ENCODE measurements at regions not wholly inside any gene's neighbourhood (a gene's known extent, or its start where the extent isn't known, plus 50 kb on each side); places are given as distances from the start of the nearest gene placed in this dataset.

- intact Hi-C loops (cut with DNase I, micrococcal nuclease): no loop called here
- TF ChIP-seq CTCF (IDR thresholded peaks at IDR 0.05): no peak
- H3K4me3 Mint-ChIP-seq: no peak overlapping the region
- peaks cover 4% of the 10 kb centered on the region for H3K4me1 ChIP-seq (ENCODE audit: insufficient read depth, low read length)
- no peaks in the 10 kb centered on the region for H3K36me3 Mint-ChIP-seq (ENCODE audit: low read depth)
- no peak overlapping the region for H3K27ac ChIP-seq (ENCODE audit: low read depth in 1 of 2, low read length in 2 of 2)
- no peaks in the 10 kb centered on the region for H3K36me3 ChIP-seq (ENCODE audit: insufficient read depth, low read length)
- POLR2A ChIA-PET: no interaction called here
- no peak overlapping the region for H3K4me3 ChIP-seq (ENCODE audit: low read length)
- DNase-seq (no peak), ATAC-seq (ENCODE audit: poor library complexity) (no peak)
- CTCF ChIA-PET: interaction anchor here (0.6 kb wide), 1 partner anchor 16 kb away, joined by 3 read pairs; no protein-coding TSS in a partner anchor
- no peaks in the 10 kb centered on the region for H3K9me3 ChIP-seq (ENCODE audit: control insufficient read depth in 1 of 2, insufficient read depth in 1 of 2, low read length in 2 of 2)
- H3K4me1 Mint-ChIP-seq (ENCODE audit: low read depth): peaks cover 29% of the 10 kb centered on the region
- no peak overlapping the region for H3K27ac Mint-ChIP-seq
- no peaks in the 10 kb centered on the region for H3K9me3 Mint-ChIP-seq
- H3K27me3 ChIP-seq (ENCODE audit: control insufficient read depth in 1 of 2, insufficient read depth in 2 of 2, low read length in 2 of 2): no peaks in the 10 kb centered on the region
- no peaks in the 10 kb centered on the region for H3K27me3 Mint-ChIP-seq
Measured at GRCh38 chr1:234710381-234710780, 100.4 kb upstream of the IRF2BP2 start.

- H3K9me3 Mint-ChIP-seq: no peaks in the 10 kb centered on the region
- H3K4me3 ChIP-seq (ENCODE audit: low read length): no peak overlapping the region
- POLR2A ChIA-PET: no interaction called here
- intact Hi-C loops (cut with DNase I, micrococcal nuclease): no loop called here
- ATAC-seq (ENCODE audit: poor library complexity) (no peak), DNase-seq (no peak)
- no peak overlapping the region for H3K27ac Mint-ChIP-seq
- no peaks in the 10 kb centered on the region for H3K9me3 ChIP-seq (ENCODE audit: control insufficient read depth in 1 of 2, insufficient read depth in 1 of 2, low read length in 2 of 2)
- no peaks in the 10 kb centered on the region for H3K36me3 ChIP-seq (ENCODE audit: insufficient read depth, low read length)
- CTCF ChIA-PET: no interaction called here
- no peaks in the 10 kb centered on the region for H3K36me3 Mint-ChIP-seq (ENCODE audit: low read depth)
- H3K4me3 Mint-ChIP-seq: no peak overlapping the region
- H3K27me3 Mint-ChIP-seq: no peaks in the 10 kb centered on the region
- no peak overlapping the region for H3K27ac ChIP-seq (ENCODE audit: low read depth in 1 of 2, low read length in 2 of 2)
- TF ChIP-seq CTCF (IDR thresholded peaks at IDR 0.05): no peak
- peaks cover 29% of the 10 kb centered on the region for H3K4me1 Mint-ChIP-seq (ENCODE audit: low read depth)
- no peaks in the 10 kb centered on the region for H3K27me3 ChIP-seq (ENCODE audit: control insufficient read depth in 1 of 2, insufficient read depth in 2 of 2, low read length in 2 of 2)
- peaks cover 4% of the 10 kb centered on the region for H3K4me1 ChIP-seq (ENCODE audit: insufficient read depth, low read length)
Measured at GRCh38 chr1:234709473-234710228, 99.7 kb upstream of the IRF2BP2 start.

- Mint-ChIP-seq H3K4me3 (no peak overlapping the region), H3K4me1 (ENCODE audit: low read depth) (peaks cover 22% of the 10 kb centered on the region), H3K27ac (no peak overlapping the region), H3K36me3 (ENCODE audit: low read depth) (no peaks in the 10 kb centered on the region), H3K9me3 (no peaks in the 10 kb centered on the region), H3K27me3 (no peaks in the 10 kb centered on the region)
- H3K27ac ChIP-seq (ENCODE audit: low read depth in 1 of 2, low read length in 2 of 2): no peak overlapping the region
- H3K9me3 ChIP-seq (ENCODE audit: control insufficient read depth in 1 of 2, insufficient read depth in 1 of 2, low read length in 2 of 2): no peaks in the 10 kb centered on the region
- H3K36me3 ChIP-seq (ENCODE audit: insufficient read depth, low read length): no peaks in the 10 kb centered on the region
- DNase-seq (no peak), ATAC-seq (ENCODE audit: poor library complexity) (no peak)
- CTCF ChIA-PET: no interaction called here
- H3K4me3 ChIP-seq (ENCODE audit: low read length): no peak overlapping the region
- POLR2A ChIA-PET: no interaction called here
- H3K27me3 ChIP-seq (ENCODE audit: control insufficient read depth in 1 of 2, insufficient read depth in 2 of 2, low read length in 2 of 2): no peaks in the 10 kb centered on the region
- intact Hi-C loops (cut with DNase I, micrococcal nuclease): no loop called here
- peaks cover 2% of the 10 kb centered on the region for H3K4me1 ChIP-seq (ENCODE audit: insufficient read depth, low read length)
- TF ChIP-seq CTCF (IDR thresholded peaks at IDR 0.05): no peak
Measured at GRCh38 chr1:234708700-234709395, 98.9 kb upstream of the IRF2BP2 start.
